ENCODE measurements at regions not wholly inside any gene's neighbourhood (a gene's known extent, or its start where the extent isn't known, plus 50 kb on each side); places are given as distances from the start of the nearest gene placed in this dataset.
"Not testable (repeated sequence)": the region's sequence is repeated elsewhere in the genome, so short reads cannot be mapped to it uniquely, and the experiment has no call there.

DNA sequence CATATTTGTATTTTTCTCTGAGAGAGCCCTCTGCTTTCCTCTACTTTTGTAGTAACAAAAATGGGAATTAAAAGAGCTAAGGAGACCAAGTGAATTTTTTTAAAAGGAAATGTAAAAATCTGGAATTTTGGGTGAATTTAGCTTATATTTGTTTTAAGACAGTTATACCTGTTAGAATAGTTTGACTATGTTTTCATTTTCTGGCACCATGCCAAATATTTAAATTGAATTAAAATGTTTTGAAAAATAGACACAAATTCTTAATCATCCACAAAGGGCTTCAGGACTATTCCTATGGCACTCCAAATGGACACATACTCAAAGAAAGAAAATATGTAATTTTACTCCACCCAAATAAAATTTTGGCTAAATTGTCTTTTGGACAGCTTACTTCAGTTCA, 209.6 kb downstream of the SH3BGRL start:
- CTCF ChIA-PET, result no interaction called here
- no peaks in the 10 kb centered on the region for H3K4me1 Mint-ChIP-seq
- no peaks in the 10 kb centered on the region for H3K9me3 ChIP-seq (ENCODE audit: low read length)
- H3K27ac ChIP-seq (ENCODE audit: low read depth, low read length), result no peak overlapping the region
- H3K4me3 Mint-ChIP-seq, result no peak overlapping the region
- POLR2A ChIA-PET, result no interaction called here
- H3K36me3 ChIP-seq (ENCODE audit: insufficient read depth, low read length), result no peaks in the 10 kb centered on the region
- H3K4me1 ChIP-seq (ENCODE audit: insufficient read depth, low read length), result no peaks in the 10 kb centered on the region
- no peak overlapping the region for H3K4me3 ChIP-seq (ENCODE audit: low read length)
- H3K36me3 Mint-ChIP-seq, result no peaks in the 10 kb centered on the region
- no peaks in the 10 kb centered on the region for H3K9me3 Mint-ChIP-seq
- no peaks in the 10 kb centered on the region for H3K27me3 ChIP-seq (ENCODE audit: insufficient read depth, low read length, poor library complexity, severe bottlenecking)
- peaks cover 0 to 2% of the 10 kb centered on the region in 2 donors for H3K27me3 Mint-ChIP-seq
- DNase-seq, result no peak
- no peak overlapping the region for H3K27ac Mint-ChIP-seq

GRCh38 chrX:81412428-81412827, 210.5 kb downstream of the SH3BGRL start:
- H3K36me3 Mint-ChIP-seq, result no peaks in the 10 kb centered on the region
- H3K27me3 ChIP-seq (ENCODE audit: insufficient read depth, low read length, poor library complexity, severe bottlenecking), result no peaks in the 10 kb centered on the region
- peaks cover 0 to 2% of the 10 kb centered on the region in 2 donors for H3K27me3 Mint-ChIP-seq

DNA sequence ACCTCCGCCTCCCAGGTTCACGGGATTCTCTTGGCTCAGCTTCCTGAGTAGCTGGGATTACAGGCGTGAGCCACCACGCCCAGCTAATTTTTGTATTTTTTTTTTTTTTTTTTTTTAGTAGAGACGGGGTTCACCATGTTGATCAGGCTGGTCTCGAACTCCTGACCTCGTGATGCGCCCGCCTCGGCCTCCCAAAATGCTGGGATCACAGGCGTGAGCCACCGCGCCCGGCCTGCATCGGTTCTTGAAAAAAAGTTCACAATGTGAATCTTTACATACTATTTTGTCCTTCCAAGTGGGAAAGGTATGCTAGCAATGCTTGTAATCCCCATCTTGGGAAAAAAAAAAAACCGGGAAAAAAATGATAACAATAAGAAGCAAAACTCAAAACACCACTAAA, 211.0 kb downstream of the SH3BGRL start:
- H3K9me3 Mint-ChIP-seq; H3K4me1 Mint-ChIP-seq; H3K4me3 Mint-ChIP-seq; H3K27me3 ChIP-seq (ENCODE audit: insufficient read depth, low read length, poor library complexity, severe bottlenecking); H3K27ac ChIP-seq (ENCODE audit: low read depth, low read length); H3K36me3 Mint-ChIP-seq; H3K4me1 ChIP-seq (ENCODE audit: insufficient read depth, low read length); H3K36me3 ChIP-seq (ENCODE audit: insufficient read depth, low read length); CTCF ChIA-PET; H3K27me3 Mint-ChIP-seq; POLR2A ChIA-PET; H3K9me3 ChIP-seq (ENCODE audit: low read length); H3K4me3 ChIP-seq (ENCODE audit: low read length); DNase-seq; H3K27ac Mint-ChIP-seq: not testable (repeated sequence)

More at GRCh38 chrX:81412428-81412827, 210.5 kb downstream of the SH3BGRL start:
- Mint-ChIP-seq H3K4me1 (no peaks in the 10 kb centered on the region), H3K4me3 (no peak overlapping the region), H3K27ac (no peak overlapping the region), H3K9me3 (no peaks in the 10 kb centered on the region)
- Histone ChIP-seq H3K4me3 (ENCODE audit: low read length) (no peak overlapping the region), H3K4me1 (ENCODE audit: insufficient read depth, low read length) (no peaks in the 10 kb centered on the region), H3K36me3 (ENCODE audit: insufficient read depth, low read length) (no peaks in the 10 kb centered on the region), H3K9me3 (ENCODE audit: low read length) (no peaks in the 10 kb centered on the region), H3K27ac (ENCODE audit: low read depth, low read length) (no peak overlapping the region)
- POLR2A ChIA-PET, result no interaction called here
- DNase-seq, result no peak
- CTCF ChIA-PET, result no interaction called here

GRCh38 chrX:81414630-81415029, 212.7 kb downstream of the SH3BGRL start:
- no peak for DNase-seq
- H3K4me1 Mint-ChIP-seq, result no peaks in the 10 kb centered on the region
- no peak overlapping the region for H3K4me3 Mint-ChIP-seq
- no peak overlapping the region for H3K27ac Mint-ChIP-seq
- no peaks in the 10 kb centered on the region for H3K36me3 ChIP-seq (ENCODE audit: insufficient read depth, low read length)
- ChIA-PET CTCF (no interaction called here), POLR2A (no interaction called here)
- H3K36me3 Mint-ChIP-seq, result no peaks in the 10 kb centered on the region
- no peak overlapping the region for H3K27ac ChIP-seq (ENCODE audit: low read depth, low read length)
- no peaks in the 10 kb centered on the region for H3K27me3 ChIP-seq (ENCODE audit: insufficient read depth, low read length, poor library complexity, severe bottlenecking)
- H3K4me1 ChIP-seq (ENCODE audit: insufficient read depth, low read length), result no peaks in the 10 kb centered on the region
- no peaks in the 10 kb centered on the region for H3K9me3 ChIP-seq (ENCODE audit: low read length)
- H3K27me3 Mint-ChIP-seq, result peaks cover 0 to 2% of the 10 kb centered on the region in 2 donors
- no peak overlapping the region for H3K4me3 ChIP-seq (ENCODE audit: low read length)
- H3K9me3 Mint-ChIP-seq, result no peaks in the 10 kb centered on the region

All from CD8-positive, alpha-beta memory T cell (primary cell).